Glomerular endothelial cell (primary cell): ENCODE measurements at regions not wholly inside any gene's neighbourhood (a gene's known extent, or its start where the extent isn't known, plus 50 kb on each side); places are given as distances from the start of the nearest gene placed in this dataset.

Experiments used
- DNase-seq: peaks from one replicate; pipeline ENCODE4 v3.0.0-alpha.2; 2011; ENCODE audit warnings: low read depth, low spot score; ENCODE audit errors: extremely low read depth

DNA sequence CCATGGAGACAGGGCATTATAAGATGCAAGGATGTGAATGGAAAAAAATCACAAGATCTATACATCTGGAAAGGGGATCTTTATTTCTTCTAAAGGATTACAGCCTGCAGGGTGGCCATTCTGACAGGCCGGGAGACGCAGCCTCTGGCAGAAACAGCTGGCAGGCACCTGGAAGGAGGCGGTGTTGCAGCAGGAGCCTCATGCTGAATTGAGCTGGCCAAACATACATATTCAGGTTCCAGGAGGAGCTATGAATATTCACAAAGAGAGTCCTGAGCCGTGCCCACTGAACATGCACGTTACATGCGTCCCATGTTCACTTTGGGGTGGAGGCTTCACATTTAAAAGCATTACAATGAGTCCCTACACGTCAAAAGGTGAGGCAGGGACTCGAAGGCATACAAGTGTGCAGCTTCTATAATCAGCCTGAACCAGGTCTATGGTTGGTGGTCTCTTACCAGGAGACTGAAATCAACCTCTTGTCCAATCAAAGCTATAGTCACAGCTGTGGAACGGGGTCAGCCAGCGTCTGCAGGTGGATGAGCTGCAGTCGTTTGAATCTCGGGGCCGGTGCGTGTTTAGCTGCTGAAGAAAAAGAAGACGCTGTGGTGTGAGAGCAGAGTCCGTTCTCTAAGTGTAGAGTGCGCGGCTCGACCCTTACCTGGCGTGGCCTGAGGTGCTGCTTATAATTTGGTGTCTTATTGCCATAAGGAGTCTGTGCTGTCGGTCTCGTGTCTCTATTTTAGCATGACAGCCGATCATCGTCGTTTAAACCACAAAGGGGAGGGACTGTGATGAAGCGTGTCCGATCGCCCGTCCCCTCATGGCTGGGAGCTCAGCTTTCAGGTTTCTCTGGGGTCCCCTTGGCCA is 183.0 kb downstream of the ETS2 start:
- DNase-seq = no peak

DNA sequence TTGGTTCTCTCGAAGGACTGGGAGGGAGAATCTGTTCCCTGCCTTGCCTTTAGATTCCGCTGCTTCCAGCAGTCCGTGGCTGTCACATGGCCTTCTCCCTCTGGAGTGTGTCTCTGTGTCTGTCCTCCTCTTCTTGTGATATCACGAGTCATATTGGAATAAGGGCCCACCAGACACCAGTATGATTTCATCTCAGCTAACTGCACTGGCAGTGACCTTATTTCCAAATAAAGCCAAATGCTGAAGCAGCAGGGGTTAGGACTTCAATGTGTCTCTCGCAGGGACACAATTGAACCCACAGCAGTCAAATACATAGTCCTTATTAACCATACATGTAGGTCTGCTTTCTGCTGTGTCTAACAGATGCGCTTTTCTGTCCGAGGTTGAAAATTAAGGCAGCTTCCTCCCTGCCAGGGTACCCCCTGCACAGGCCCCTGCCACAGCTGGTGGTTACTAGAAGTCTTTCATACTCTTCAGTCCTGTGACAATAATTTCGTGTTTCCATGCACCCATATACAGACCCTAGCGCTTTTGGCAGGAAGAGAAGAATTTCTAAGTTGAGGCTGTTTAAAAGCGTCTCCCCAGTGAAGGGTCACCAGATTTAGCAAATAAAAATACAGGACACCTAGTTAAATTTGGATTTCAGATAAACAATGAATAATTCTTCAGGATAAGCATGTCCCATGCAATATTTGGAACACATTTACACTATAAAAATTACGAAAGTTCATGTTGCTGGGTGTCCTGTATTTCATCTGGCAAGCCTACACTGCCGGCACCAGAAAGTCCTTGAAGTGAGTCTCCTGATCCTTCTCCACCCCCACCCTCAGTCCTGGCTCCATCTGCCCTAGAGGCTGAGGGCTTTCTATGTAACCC is 182.1 kb downstream of the ETS2 start:
- no peak for DNase-seq

DNA sequence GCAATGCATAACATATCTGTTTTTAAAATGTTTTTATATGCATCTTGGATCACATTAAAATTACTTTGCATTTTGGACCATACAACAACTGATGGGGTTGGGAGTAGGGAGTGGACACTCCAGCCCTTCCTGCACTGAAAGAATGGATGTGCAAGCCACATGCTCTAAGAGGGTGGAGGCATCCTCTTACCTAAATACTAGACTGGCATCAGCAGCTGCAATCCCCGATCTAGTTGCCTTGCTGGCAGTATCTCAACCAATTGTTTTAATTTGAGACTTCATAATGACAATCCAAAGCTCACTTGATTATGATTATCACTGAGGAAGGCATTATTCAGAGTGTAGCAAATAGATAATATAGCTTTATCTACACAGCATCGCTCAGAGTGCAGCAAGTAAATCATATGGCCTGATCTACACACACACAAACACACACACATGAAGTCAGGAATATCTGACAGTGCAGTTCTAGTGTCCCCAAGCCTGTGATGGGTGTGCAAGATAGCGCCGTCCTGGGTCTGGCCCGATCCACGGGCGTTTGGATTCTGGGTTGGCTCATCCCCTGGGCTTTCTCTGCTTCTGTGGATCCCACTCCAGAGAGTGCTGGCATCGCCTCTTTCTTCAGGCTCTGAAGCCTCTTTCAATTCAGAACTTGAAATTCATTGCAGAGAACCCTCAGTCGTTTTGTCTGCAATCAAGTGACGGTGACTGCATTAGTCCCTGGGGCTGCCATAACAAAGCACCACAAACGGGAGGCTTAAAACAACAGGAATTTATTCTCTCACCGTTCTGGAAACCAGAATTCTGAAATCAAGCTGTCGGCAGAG is 181.3 kb downstream of the ETS2 start:
- no peak for DNase-seq

- DNase-seq = no peak
Measured at GRCh38 chr21:38986406-38986805, 180.7 kb downstream of the ETS2 start.

- DNase-seq = no peak
Measured at GRCh38 chr21:38985568-38986378, 180.0 kb downstream of the ETS2 start.

GRCh38 chr21:38984982-38985567 is 179.3 kb downstream of the ETS2 start:
- no peak for DNase-seq

- no peak for DNase-seq
Measured at GRCh38 chr21:38984568-38984967, 178.8 kb downstream of the ETS2 start.

DNA sequence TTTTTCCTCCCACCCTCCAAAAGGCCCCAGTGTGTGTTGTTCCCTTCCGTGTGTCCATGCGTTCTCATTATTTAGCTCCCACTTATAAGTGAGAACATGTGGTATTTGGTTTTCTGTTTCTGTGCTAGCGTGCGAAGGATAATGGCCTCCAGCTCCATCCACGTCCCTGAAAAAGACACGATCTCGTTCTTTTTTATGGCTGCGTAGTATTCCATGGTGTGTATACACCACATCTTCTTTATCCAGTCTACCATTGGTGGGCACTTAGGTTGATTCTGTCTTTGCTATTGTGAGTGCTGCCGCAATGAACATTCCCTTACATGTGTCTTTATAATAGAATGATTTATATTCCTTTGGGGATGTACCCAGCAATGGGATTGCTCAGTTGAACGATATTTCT is 177.8 kb downstream of the ETS2 start:
- no peak for DNase-seq

- DNase-seq = no peak
Measured at GRCh38 chr21:38982804-38983203, 177.1 kb downstream of the ETS2 start.

GRCh38 chr21:38982096-38982495 is 176.4 kb downstream of the ETS2 start:
- no peak for DNase-seq

DNA sequence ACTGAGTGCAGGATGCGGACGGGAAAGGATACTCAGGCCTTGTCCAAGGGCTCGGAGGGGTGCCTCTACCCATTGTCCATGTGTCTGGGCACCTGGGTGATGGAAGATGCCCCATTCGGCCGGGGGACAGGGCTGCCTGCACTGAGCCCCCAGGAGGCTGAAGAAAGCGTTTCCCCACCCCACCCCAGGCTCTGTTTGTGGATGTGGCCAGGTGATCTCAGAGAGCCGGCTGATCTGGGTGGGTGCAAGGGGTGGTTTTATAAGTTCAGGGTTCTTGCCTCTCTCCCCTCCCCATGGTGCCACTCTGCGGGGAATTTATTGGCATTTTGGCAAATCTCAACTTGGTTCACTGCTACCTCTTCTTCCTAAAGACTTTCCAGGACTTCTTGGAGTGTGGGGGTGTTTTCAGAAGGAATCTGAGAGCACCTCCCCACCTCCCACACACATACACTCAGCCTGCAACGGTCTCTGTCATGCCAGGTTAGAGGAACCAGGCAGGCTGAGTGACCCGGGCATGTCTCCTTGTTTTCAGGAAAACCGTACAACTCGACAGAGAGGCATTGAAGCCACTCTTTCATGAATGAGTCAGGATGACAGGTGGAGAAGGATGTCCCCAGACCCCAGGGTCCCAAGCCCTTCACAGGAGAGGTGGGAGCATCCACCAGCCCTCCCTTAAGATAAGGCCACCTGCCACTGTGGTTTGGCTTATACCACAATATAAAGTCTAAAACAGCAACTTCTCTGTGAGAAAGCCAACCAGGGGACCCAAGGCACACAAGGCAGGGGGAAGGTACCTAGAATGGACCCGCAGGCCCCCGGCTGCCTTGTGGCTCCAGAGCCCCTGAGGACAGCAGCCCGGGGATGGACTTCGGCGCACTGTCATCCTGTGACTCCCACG is 174.9 kb downstream of the ETS2 start:
- DNase-seq = no peak

DNA sequence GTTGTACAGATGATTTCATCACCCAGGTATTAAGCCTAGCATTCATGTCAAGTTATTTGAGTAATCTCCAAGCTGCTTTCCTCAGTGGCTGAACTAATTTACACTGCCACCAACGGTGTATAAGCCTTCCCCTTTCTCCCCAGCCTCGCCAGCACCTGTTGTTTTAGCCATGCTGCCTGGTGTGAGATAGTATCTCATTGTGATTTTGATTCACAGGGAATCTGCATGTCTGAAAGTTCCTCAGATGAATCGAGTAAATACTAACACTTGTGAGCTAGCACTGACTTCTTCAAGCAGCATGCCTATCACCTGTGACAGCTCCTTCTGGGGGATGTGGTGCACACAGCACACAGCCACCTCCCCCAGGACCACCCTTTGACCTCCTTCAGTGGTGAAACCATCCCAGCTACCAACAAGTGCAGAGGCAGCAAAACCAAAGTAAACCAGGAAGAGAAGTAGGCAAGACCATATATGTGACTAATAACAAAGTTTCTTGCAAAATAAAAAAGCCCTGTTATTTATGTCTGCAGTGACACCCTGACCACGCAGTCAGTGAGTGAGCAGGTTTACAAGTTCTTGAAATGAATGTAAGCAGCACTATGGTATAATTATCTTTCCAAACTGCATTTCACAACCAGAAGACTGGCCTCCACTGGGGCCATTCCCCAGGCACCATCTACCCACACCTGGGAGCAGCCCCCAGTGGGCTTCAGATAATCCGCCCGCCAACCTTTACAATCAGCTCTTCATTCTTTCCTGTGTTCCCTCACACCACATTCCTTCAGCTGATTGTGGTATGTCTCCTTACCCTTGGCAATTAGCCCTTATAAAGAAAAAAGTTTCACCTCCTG is 173.8 kb downstream of the ETS2 start:
- DNase-seq = no peak

- DNase-seq = no peak
Measured at GRCh38 chr21:38976900-38977299, 171.2 kb downstream of the ETS2 start.

- no peak for DNase-seq
Measured at GRCh38 chr21:38973552-38973951, 167.8 kb downstream of the ETS2 start.

- DNase-seq = no peak
Measured at GRCh38 chr21:38972078-38972477, 166.3 kb downstream of the ETS2 start.

DNA sequence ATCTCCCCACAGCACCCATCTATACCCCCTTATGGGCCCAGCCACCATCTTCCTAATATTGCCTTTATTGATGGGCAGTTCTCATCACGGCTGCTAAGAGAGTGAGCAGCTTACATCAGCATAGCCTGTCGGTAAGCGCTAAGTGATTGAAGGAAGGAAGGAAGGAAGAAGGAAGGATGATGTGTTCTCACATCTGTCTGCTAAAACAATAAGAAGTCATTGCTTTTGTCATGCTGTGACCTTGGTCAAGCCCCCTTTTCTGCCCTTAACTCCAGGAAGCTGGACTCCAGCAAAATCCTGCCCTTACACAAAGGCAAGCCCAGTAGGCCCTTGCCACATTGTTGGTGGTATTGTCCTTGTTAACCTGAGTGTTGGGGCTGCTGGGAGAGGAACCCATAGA is 165.0 kb downstream of the ETS2 start:
- no peak for DNase-seq

DNA sequence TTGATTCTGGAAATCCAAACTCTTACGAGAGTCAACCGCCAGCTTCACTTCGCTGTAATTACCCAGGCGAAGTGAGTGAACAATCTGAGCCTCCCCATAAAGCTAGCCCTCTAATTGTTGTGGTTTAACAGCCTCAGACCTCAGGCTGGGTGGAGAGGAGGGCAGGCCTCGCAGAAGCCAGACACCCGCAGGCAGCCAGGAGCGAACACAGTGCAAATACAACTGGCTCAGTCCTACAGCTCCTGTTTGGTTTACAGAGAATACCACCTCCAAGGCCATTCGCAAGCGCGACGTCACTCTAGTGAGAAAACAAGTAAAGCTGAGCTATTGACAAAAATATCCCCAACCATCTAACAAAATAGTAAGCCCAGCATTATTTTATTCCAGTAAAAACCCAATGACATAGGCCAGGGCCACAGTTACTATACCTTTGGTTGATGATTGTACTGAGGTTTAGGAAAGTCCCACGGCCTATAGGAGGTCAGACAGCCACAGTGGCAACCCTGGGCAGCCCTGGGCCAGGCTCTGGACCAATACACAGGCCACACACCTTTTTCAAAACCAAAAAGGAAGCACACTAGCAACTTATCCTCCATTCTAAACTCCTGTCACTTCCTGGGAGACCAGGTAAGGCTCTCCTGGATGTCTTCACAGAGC is 163.3 kb downstream of the ETS2 start:
- no peak for DNase-seq
